ENCODE measurements at regions not wholly inside any gene's neighbourhood (a gene's known extent, or its start where the extent isn't known, plus 50 kb on each side); places are given as distances from the start of the nearest gene placed in this dataset.

- TF ChIP-seq CTCF (IDR thresholded peaks at IDR 0.05) (no peak), ZFX (IDR thresholded peaks at IDR 0.05; ENCODE audit: borderline replicate concordance) (no peak)
These were observed 422.4 kb downstream of the DSEL start for GRCh38 chr18:67094123-67094522.

All from 22Rv1 (cell line).